ENCODE measurements at regions not wholly inside any gene's neighbourhood (a gene's known extent, or its start where the extent isn't known, plus 50 kb on each side); places are given as distances from the start of the nearest gene placed in this dataset.
"Not testable (repeated sequence)": the region's sequence is repeated elsewhere in the genome, so short reads cannot be mapped to it uniquely, and the experiment has no call there.

DNA sequence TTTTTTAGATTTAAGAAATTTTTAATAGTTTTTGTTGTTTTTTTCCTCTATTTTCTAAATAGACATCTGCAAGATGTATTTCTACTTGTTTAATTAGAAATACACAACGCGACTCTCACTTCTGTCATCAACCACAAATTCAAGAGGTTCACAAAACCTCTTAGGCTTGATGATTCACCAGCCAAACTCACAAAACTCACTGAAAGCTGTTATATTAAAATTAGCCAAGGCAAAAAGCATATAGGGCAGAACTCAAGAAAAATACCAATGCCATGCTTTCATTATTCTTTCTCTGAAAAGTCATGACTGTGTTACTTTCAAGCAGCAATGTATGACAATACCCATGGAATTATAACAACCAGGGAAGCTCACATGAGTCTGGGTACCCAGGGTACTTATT, 487.0 kb upstream of the RGS18 start:
- DNase-seq (ENCODE audit: low read depth), result no peak

DNA sequence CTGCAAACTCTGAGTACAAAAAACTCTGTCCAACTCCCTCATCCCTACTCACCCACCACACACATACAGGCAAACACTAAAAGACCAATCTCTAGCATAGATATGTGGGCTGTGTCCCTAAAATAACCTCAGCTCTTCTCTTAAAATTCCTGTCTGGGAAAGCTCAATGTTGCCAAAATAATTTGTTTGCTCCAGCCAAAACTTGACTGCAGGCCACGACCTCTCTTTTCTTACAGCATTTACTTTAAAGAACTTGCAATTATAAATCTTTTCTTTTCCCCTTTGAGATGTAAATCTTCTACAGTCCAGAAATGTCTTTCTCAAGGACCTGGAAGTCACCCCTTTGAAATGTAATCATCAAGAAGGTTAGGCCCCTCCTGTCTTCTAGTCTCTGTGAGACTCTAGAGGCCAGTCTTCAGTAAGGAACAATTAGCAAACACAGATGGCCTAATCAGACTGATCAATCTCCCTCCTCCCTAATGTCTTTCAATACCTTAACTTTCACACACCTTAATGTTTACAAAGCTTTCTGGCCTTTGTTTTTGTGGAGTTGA, 483.6 kb upstream of the RGS18 start:
- no peak for DNase-seq (ENCODE audit: low read depth)

DNA sequence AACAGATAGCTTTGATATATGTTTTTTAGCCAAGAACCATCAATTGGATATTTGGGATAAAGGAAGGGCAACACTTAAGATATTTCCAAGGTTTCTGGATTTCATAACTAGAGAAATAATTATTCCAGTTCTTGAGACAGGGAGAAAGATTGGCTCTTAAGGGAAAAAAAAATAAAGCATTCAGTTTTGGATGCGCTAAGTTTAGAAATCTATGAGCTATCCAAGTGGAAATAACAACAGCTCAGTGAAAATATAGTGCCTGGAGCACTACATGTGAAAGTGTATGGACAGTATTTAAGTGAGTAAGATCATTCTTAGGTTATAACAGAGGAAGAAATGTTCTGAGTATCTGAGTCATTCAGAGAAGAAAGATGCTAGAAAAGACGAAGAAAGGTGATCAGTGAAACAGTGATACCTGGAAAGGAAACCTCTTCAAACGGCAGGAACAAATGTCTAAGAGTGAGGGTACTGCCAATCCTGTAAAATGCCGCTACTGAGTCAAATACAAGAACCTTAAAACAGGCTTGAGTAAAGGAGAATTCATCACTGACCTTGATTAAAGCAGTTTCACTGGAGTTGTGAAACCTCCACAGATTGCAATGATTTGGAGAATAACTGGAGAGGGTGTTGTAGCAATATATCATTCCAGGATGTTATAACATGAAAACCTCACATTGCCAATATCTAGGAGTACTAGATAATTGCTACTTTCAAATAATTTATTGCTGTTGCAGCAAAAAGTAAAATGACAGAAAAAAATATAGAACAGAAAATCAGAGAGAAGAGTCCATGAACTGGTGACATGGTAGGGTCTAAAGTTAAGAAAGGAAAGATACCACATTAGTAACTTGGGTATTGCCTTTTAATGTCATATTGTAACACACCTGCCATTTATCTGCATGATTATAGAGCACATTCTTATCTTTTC, 482.1 kb upstream of the RGS18 start:
- DNase-seq (ENCODE audit: low read depth), result no peak

DNA sequence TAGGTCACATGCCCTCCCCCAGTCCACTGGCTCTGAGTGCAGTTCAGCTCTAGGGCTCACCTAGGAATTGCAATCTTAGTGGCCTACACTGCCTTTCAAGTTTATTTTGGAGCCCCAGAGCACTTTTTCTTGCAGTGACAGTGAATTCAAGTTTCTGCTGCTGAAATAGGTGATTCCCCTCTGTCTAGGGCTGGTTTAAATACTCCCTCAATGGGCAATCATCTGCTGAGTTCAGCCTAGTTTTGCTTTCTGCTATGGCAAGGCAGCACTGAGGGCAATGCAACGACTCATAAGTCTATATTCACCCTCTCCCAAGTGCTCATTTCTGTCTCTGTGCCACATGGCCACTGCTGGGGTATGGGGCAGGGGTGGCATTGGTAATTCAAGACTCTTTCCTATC, 472.6 kb upstream of the RGS18 start:
- no peak for DNase-seq (ENCODE audit: low read depth)

DNA sequence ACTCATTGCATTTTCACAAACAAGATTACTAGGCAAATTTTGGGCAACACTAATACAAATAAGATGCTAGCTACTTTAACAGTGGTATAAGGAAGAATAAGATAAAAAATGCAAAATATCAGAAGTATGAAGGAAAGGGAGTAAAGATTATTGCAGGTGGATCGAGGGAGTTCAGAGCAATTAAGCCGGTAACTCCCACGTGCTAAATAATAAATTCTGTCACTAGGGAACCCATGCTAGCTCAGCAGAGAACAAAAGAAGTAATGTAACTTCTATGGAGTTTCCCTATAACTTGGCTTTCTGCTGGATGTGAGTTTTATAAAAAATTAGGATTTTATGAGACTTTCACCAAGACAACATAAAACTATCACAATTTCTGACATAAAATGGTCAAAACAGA, 470.5 kb upstream of the RGS18 start:
- no peak for DNase-seq (ENCODE audit: low read depth)

DNA sequence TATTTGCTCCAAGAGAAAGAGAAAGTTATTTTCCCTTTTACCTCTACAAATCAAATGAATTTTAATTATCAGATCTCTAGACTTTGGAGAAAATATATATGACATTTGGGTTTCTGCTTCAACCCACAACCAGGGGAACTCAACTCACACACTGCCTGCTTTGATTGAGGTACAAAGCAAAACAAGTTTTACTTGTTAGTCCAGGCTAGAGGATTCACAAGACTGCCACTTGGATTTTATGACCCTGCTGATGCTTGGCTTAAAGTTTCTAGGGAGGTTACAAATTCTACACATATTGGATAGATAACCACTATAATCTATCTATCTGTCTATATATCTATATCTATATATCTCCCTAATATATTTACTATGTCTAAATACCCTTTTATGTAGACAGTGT, 467.3 kb upstream of the RGS18 start:
- DNase-seq (ENCODE audit: low read depth), result no peak

DNA sequence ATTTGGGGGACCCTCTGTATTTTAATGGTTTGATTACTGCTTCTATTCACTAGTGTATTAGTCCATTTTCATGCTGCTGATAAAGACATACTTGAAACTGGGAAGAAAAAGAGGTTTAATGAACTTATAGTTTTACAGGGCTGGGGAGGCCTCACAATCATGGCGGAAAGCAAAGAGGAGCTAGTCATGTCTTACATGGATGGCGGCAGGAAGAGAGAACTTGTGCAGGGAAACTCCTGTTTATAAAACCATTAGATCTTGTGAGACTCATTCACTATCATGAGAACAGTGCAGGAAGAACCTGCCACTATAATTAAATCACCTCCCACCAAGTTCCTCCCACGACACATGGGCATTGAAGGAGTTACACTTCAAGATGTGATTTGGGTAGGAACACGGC, 464.5 kb upstream of the RGS18 start:
- DNase-seq (ENCODE audit: low read depth), result no peak

DNA sequence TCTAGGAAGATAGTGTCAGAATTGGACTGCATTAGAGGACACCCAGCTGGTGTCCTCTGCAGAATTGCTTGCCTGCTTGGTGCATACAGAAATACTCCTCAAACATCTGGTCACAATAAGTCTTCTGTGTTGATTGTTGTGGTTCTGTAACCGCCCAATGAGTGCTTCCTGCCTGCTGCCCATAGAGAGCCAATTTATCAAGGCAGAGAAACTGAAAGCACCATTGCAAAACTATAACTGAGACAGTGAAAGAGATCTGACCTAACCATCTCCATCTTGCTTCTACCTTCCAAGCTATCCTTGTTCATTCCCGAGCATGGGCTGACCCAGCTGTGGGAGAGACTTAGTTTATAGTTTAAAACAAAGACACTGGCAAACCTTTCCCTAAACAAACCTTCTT, 462.4 kb upstream of the RGS18 start:
- DNase-seq (ENCODE audit: low read depth), result no peak

DNA sequence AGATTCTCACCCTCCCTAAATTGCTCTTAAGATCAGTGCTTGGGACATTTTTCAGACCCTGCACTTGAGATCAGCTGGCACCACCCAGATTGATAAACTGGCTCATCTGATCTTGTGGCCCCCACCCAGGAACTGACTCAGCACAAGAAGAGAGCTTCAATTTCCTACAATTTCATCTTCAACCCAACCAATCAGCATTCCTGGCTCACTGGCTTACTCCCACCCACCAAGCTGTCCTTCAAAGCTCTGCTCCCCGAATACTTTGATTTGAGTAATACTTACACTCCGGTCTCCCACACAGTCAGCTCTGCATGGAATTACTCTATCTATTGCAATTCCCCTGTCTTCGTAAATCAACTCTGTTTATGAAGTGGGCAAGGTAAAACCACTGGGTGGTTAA, 461.9 kb upstream of the RGS18 start:
- no peak for DNase-seq (ENCODE audit: low read depth)

DNA sequence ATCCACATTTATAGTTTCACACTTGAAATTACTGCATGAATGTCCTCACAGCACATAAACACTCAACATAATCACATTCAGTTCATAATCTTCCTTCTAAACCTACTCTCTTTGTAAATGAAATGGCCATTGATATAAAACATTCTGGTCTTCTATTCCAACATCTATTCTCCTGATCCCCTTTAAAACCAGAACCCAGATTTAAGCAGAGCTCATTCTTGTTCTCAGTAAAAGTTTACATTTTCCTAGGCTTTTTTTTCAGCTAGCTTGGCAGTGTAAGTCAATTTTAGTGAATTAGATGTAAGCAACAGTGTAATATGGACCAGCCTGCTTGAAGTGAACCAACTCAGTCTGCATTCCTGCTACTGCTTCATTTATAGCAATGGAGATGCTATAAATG, 460.7 kb upstream of the RGS18 start:
- DNase-seq (ENCODE audit: low read depth), result no peak

DNA sequence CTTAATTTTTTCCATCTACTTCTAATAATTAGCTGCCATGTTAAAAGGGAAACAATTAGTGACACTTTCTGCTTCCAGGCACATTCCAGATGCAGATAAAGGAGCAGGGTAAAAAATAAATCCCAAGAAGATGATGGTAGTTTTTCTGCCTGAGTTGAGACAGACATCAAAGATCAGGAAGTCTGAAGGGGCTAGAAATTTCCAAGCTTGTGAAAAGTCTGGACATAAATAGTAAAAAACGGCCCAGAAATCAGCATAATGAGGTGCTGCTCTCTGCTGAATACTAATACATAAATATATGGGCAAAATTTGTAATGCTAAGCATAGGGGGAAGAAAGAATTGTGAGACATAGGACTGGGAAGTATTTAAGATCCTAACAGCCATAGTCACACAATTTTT, 460.0 kb upstream of the RGS18 start:
- DNase-seq (ENCODE audit: low read depth), result no peak

DNA sequence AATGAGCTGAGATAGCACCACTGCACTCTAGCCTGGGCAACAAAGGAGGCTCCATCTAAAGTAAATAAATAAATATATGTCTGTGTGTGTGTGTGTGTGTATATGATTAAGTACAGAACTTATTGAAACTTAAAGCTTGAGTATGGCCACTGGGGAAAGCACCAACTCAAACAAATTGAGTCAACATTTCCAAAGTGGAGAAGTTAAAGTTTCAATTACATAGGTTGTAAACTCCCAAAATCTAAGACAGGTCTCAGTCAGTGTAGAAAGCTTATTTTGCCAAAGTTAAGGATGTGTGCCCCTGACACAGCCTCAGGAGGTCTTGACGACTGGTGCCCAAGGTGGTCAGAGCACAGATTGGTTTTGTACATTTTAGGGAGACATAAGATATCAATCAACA, 458.9 kb upstream of the RGS18 start:
- DNase-seq (ENCODE audit: low read depth), result no peak

DNA sequence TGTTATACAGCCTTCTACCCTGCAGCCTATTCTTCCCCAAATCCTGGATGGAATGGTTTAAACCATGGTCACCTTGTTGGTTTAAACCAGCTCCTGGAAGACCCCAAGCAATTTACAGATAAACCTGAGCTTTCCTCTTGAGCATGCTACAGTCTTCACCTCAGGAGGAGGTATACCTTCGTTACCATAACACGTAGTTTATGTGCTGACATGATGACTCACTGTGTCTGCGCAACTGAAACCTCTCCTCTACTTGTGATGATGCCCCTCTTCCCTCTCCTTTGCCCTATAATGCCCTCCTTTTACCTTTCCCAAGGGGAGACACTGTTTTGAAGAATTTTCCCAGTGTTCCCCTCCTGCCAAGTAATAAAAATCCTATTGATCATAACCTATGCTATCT, 457.3 kb upstream of the RGS18 start:
- no peak for DNase-seq (ENCODE audit: low read depth)

DNA sequence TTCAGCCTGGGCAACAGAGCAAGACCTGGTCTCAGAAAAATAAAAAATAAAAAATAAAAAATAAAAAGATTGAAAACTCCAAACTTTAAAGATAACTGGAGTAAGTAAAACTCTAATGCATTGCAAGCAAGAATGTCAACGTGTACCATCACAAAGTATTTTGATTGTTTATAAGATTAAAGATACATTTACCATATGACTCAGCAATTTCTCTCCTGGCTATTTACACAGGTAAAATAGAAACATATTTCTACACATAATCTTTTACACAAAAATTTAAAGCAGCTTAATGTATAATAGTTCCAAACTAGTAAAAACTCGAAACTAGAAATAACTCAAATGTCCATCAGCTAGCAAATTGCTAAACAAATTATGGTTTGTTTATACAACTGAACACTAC, 456.1 kb upstream of the RGS18 start:
- no peak for DNase-seq (ENCODE audit: low read depth)

DNA sequence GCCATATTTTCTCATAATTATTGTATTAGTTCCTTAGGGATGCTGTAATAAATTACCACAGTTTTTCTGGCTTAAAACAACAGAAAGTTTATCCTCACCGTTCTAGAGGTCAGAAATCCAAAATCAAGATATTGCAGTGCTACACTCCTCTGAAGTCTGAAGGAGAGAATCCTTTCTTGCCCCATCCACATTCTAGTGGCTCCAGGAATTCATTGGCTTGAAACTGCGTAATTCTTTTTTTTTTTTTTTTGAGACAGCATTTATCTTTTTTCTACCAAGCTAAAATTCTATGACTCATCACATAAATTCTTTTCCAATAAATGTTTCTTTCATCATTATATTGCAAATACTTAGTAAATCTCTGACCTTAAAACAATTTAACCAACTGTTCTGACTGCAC, 451.0 kb upstream of the RGS18 start:
- no peak for DNase-seq (ENCODE audit: low read depth)

DNA sequence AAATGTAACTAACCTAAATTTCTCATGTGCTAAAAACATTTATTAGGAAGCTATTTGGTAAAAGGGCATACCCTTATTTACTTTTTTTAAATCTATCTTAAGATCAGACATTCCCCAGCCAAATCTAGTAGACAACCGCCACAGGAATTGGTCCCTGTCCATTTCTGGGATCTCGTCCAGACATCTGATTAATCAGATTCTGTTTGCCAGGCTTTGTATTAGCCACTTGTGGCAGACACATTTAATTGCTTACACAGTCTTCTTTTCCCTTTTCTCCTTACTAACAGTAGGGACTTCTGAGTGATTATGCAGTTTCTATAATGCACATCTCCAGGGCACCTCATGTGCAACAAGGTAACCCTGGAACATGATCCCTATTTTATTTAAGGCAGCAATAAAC, 449.0 kb upstream of the RGS18 start:
- no peak for DNase-seq (ENCODE audit: low read depth)

DNA sequence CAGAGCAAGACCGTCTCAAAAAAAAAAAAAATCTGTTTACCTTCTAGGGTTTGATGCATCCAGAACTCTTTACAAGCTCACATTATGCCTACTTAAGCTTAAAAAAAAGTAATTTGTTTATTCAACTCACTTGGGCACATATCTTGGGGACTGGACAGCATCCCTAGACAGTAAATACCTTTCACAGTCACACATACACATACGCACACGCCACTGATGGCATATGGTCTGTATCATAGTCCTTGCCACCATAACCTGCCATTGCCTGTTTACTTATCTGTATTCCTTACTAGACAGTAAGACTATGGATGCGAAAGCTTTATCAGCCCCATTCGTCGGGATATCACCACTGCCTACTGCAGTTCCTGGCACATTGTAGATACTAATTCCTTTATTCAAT, 446.3 kb upstream of the RGS18 start:
- DNase-seq (ENCODE audit: low read depth), result no peak

DNA sequence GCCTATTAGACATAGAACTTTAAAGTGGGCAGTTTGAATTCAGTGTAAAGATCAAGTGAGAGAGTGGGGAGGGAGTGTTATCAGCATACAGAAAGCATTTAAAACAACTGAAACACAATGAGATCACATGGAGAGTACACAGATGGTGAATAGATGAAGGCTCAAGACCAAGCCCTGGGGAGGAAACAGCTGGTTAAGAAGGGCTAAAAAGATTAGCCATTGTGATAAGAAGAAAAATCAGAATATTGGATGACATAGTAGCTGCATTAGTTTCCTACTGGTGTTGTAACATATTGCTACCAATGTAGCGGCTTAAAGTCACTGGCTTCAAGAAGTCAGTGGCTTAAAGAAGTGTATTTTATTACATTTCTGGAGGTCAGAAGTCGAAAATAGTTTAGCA, 443.4 kb upstream of the RGS18 start:
- no peak for DNase-seq (ENCODE audit: low read depth)

DNA sequence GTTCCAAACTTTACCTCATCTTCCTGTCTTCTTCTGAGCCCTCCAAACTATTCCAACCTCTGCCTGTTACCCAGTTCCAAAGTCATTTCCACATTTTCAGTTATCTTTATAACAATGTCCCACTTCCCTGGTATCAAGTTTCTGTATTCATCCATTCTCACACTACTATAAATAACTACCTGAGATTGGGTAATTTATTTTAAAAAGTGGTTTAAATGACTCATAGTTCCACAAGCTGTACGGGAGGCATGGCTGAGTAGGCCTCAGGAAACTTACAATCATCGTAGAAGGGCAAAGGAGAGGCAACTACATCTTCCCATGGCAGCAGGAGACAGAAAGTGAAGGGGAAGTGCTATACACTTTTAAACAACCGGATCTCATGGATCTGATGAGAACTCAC, 428.5 kb upstream of the RGS18 start:
- DNase-seq (ENCODE audit: low read depth), result no peak

DNA sequence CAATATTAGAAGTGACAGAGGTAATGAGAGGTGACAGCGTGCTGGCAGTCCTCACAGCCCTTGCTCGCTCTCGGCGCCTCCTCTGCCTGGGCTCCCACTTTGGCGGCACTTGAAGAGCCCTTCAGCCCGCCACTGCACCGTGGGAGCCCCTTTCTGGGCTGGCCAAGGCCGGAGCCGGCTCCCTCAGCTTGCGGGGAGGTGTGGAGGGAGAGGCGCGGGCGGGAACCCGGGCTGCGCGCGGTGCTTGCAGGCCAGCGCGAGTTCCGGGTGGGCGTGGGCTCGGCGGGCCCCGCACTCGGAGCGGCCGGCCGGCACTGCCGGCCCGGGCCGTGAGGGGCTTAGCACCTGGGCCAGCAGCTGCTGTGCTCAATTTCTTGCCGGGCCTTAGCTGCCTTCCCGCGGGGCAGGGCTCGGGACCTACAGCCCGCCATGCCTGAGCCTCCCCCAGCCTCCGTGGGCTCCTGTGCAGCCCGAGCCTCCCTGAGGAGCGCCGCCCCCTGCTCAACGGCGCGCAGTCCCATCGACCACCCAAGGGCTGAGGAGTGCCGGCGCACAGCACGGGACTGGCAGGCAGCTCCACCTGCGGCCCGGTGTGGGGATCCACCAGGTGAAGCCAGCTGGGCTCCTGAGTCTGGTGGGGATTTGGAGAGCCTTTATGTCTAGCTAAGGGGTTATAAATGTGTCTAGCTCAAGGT, 426.5 kb upstream of the RGS18 start:
- not testable (repeated sequence) for DNase-seq (ENCODE audit: low read depth)

DNA sequence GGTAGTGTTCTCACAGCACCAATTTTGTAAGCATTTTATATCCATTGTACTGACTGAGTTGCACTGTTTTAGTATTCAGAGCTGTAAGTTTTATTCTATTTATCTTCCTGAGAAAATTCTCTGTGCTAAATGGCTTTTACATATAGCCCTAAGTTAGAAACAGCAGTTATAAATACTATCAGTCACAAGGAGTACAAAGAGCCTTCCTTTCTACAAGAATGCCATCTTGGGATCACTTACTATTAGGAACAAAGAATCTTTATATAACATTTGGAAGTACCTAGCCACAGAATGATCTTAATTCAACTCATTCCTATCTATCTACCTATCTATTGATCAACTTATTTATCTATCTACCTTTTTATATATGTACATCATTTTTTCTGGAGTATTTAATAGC, 423.9 kb upstream of the RGS18 start:
- no peak for DNase-seq (ENCODE audit: low read depth)

DNA sequence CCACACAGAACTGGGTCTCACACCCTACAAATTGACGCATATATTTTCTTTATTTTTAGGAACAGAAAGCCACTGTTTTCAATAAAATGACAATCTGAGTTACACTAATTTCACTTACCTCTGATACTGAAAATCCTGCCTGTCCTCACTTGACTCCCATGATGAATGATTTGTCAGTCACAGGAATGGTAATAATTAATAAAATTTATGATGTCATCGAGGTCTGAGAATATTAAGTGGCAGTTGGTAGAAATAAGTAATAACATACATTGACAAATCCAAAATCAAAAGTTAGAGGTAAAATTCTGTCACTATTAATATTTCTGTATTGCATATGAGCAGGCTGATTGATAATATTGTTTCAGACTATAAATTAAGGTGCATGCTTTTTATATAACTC, 418.7 kb upstream of the RGS18 start:
- no peak for DNase-seq (ENCODE audit: low read depth)

DNA sequence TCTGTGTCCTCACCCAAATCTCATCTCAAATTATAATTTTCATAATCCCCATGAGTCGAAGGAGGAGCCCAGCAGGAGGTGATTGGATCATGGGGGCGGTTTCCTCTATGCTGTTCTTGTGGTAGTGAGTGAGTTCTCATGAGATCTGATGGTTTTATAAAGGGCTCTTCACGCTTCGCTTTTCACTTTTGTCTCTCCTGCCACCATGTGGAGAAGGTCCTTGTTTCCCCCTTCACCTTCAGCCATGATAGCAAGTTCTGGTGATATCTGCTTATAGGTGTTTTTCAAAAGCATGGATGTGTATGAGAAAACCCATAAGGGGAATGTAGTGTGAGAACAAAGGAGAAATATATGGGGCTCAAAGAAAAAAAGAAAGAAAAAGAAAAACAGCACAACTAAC, 405.9 kb upstream of the RGS18 start:
- no peak for DNase-seq (ENCODE audit: low read depth)
